ENCODE measurements at regions not wholly inside any gene's neighbourhood (a gene's known extent, or its start where the extent isn't known, plus 50 kb on each side); places are given as distances from the start of the nearest gene placed in this dataset.

GRCh38 chr14:85315733-85316290, 214.1 kb upstream of the FLRT2 start (continued):
- TF ChIP-seq ZNF394 (tag by site-specific recombination; IDR thresholded peaks at IDR 0.05; ENCODE audit: borderline replicate concordance) (no peak), SETDB1 (IDR thresholded peaks at IDR 0.05; ENCODE audit: insufficient read length, low read length) (no peak), PBX3 (CRISPR knock-in tag; IDR thresholded peaks at IDR 0.05) (no peak), ZNF548 (tag by site-specific recombination; IDR thresholded peaks at IDR 0.05) (no peak), ZBTB6 (tag by site-specific recombination; IDR thresholded peaks at IDR 0.05) (no peak), ZSCAN30 (tag by site-specific recombination; IDR thresholded peaks at IDR 0.05) (no peak)

- ChIA-PET CTCF (no interaction called here), POLR2A (no interaction called here)
- Histone ChIP-seq H3K9me3 (ENCODE audit: control insufficient read depth, insufficient read depth, low read depth, low read length) (no peaks in the 10 kb centered on the region), H3K27ac (ENCODE audit: extremely low read depth, low read depth, low read length) (no peak overlapping the region), H3K4me3 (ENCODE audit: low read depth, low read length) (no peak overlapping the region), H3K4me1 (ENCODE audit: control insufficient read depth, insufficient read depth, low read length) (no peaks in the 10 kb centered on the region; the same call in 1 of the 2 replicates), H3K36me3 (ENCODE audit: control insufficient read depth in 2 of 2, insufficient read depth in 1 of 2, low read length in 2 of 2) (no peaks in the 10 kb centered on the region; a peak in 1 of 3 replicates)
- TF ChIP-seq ZNF654 (tag by site-specific recombination; IDR thresholded peaks at IDR 0.05; ENCODE audit: low read depth): no peak
- no peak for TF ChIP-seq ZNF24 (tag by site-specific recombination; IDR thresholded peaks at IDR 0.05)
- TF ChIP-seq PRDM2 (tag by site-specific recombination; IDR thresholded peaks at IDR 0.05; ENCODE audit: borderline replicate concordance): no peak
- TF ChIP-seq AEBP2 (tag by site-specific recombination; IDR thresholded peaks at IDR 0.05; ENCODE audit: borderline replicate concordance): no peak
- TF ChIP-seq ZNF558 (tag by site-specific recombination; IDR thresholded peaks at IDR 0.05): no peak
- no peak for TF ChIP-seq IKZF3 (tag by site-specific recombination; IDR thresholded peaks at IDR 0.05)
- TF ChIP-seq ZNF510 (tag by site-specific recombination; IDR thresholded peaks at IDR 0.05; ENCODE audit: insufficient replicate concordance): no peak
- no peak for TF ChIP-seq ZNF266 (tag by site-specific recombination; IDR thresholded peaks at IDR 0.05; ENCODE audit: low read depth)
- no peak for TF ChIP-seq ZNF19 (tag by site-specific recombination; IDR thresholded peaks at IDR 0.05; ENCODE audit: low read depth)
- no peak for TF ChIP-seq ZNF112 (tag by site-specific recombination; IDR thresholded peaks at IDR 0.05)
- TF ChIP-seq ZNF560 (tag by site-specific recombination; IDR thresholded peaks at IDR 0.05; ENCODE audit: borderline replicate concordance): no peak
- no peak for TF ChIP-seq ZNF37A (tag by site-specific recombination; IDR thresholded peaks at IDR 0.05)
- no peak for TF ChIP-seq ZBTB49 (tag by site-specific recombination; IDR thresholded peaks at IDR 0.05; ENCODE audit: low read depth)
- TF ChIP-seq ZNF157 (tag by site-specific recombination; IDR thresholded peaks at IDR 0.05): no peak
- TF ChIP-seq ZNF202 (tag by site-specific recombination; IDR thresholded peaks at IDR 0.05; ENCODE audit: borderline replicate concordance): no peak
Measured at GRCh38 chr14:85316701-85317410, 213.1 kb upstream of the FLRT2 start.
